WI38 (cell line): ENCODE measurements at regions not wholly inside any gene's neighbourhood (a gene's known extent, or its start where the extent isn't known, plus 50 kb on each side); places are given as distances from the start of the nearest gene placed in this dataset.

Experiments
- H3K4me3 ChIP-seq: 2 replicates; pipeline ENCODE4 v1.5.1; 2011; ENCODE audit warnings: low read depth, mild to moderate bottlenecking, control low read depth, low read length
- TF ChIP-seq, protein P1 (sequence below): IDR thresholded peaks from 2 replicates; pipeline ENCODE4 v1.5.1; 2012; ENCODE audit warnings: low read depth, mild to moderate bottlenecking, control low read depth, low read length

DNA sequence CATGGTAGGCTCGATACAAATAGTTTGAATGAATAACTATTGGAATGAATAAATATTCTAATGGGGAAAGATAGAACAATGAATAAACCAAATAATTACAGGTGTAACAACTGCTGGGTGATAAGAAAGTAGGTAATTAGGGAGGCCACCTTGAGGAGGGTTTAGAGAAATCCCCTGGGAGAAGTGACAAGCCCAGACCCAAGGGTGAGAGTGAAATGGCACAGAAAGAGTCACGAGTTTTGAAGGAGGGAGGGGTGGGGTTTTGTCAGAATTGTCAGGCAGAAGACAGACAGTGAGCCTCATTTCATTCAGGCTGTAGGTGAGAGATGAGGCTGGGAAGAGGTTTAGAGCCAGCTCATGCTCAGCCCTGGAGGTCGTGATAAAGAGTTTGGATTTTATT is 71.6 kb upstream of the L3MBTL4 start:
- no peak overlapping the region for H3K4me3 ChIP-seq
- TF ChIP-seq, protein P1, sequence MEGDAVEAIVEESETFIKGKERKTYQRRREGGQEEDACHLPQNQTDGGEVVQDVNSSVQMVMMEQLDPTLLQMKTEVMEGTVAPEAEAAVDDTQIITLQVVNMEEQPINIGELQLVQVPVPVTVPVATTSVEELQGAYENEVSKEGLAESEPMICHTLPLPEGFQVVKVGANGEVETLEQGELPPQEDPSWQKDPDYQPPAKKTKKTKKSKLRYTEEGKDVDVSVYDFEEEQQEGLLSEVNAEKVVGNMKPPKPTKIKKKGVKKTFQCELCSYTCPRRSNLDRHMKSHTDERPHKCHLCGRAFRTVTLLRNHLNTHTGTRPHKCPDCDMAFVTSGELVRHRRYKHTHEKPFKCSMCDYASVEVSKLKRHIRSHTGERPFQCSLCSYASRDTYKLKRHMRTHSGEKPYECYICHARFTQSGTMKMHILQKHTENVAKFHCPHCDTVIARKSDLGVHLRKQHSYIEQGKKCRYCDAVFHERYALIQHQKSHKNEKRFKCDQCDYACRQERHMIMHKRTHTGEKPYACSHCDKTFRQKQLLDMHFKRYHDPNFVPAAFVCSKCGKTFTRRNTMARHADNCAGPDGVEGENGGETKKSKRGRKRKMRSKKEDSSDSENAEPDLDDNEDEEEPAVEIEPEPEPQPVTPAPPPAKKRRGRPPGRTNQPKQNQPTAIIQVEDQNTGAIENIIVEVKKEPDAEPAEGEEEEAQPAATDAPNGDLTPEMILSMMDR = no peak

DNA sequence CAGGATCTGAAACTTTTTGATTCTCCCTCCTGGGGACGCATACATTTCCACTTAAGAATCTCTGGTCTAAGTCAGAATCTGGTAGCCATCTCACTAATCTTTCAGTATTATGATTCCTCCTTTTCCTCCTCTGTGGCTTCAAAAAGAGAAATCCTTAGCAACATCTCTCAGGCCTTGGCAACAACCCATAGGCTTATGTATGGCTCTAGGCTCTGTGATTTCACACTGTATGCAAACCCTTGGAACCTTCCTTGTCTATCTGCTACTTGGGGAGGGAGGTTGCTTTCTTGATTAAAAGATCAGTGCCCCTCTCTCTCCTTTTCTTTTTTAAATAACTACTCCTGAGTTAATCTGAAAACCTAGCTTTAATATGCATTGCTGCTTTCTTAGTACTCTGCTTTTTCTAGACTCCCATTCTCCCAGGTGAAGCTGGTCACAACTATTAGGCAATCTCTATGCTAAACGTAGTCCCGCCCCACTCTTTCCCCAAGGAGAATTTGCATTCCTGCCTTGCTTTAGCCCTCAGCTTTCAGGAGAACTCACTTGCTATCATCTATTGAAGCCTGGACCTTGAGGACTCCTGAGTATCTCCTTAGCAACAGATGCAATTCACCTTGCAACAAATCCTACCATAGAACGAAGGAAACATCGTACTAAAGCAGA is 72.2 kb upstream of the L3MBTL4 start:
- TF ChIP-seq, protein P1 = no peak

GRCh38 chr18:6487968-6488367 is 73.3 kb upstream of the L3MBTL4 start:
- TF ChIP-seq, protein P1 = no peak
- no peak overlapping the region for H3K4me3 ChIP-seq

More for the DNA sequence above, 72.2 kb upstream of the L3MBTL4 start:
- no peak overlapping the region for H3K4me3 ChIP-seq

DNA sequence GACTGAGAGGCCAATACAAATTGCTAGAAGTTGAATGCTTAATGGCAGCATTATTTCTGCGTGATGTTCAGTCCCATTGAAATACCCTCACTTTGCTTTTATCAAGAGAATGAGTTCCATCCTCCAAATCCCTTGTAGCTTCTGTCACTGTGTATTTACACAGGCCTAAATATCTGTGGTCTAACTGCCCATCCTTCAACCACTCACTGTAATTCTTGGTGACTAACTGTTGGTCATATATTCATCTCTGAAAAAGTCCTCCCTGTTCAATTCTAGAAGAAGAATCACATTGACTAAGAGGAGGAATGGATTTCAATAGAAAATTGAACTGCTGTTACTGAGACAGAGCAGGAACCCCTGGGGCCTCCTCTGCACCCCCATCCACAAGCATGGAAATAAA is 74.2 kb upstream of the L3MBTL4 start:
- TF ChIP-seq, protein P1 = no peak
- no peak overlapping the region for H3K4me3 ChIP-seq

DNA sequence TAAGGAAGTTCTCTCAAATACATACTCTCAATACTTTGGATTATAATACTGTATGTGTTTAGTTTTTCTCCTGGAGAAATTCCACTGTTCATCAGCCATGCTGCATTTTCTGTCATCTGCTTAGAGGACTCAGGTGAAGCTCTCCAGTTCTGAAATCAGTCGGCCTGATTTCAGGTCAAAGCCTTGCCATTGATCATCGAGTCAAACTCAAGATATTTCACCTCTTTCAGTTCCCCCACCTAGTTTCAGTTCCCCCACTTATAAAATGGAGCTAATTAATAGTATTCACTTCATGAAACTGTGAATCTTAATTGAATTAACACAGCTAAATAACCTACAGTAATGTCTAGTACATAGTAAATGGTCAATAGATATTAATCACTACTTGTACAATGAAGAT is 75.3 kb upstream of the L3MBTL4 start:
- TF ChIP-seq, protein P1 = no peak
- no peak overlapping the region for H3K4me3 ChIP-seq

GRCh38 chr18:6493194-6493593 is 78.5 kb upstream of the L3MBTL4 start:
- TF ChIP-seq, protein P1 = no peak
- H3K4me3 ChIP-seq = no peak overlapping the region

DNA sequence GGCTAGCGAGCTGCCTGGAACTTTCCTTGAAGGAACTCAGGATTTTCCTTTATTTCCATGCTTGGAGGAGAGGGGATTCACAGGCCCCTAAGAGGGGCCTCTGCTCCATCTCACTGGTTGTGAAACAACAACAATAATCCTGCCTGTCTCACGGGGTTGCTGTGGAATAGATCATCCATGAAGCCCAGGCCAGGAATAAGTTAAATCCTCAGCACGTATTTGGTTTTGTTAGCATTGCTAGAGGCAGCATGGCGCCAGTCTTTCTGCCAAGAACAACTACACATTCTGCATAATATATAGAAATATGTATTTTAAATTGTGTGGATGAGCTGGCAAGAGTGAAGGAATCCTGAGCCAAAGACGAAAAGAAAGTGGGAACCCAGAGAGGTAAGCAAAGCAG is 80.8 kb upstream of the L3MBTL4 start:
- no peak overlapping the region for H3K4me3 ChIP-seq
- TF ChIP-seq, protein P1 = no peak
